Neutrophil (primary cell): ENCODE measurements at regions not wholly inside any gene's neighbourhood (a gene's known extent, or its start where the extent isn't known, plus 50 kb on each side); places are given as distances from the start of the nearest gene placed in this dataset.

Experiments
- H3K27ac ChIP-seq: fragments of 200-600 bp; sonication (generic); 2 replicates; pipeline ENCODE4 v1.5.1; 2016; ENCODE audit warnings: mild to moderate bottlenecking, moderate library complexity
- H3K27me3 ChIP-seq: fragments of 200-600 bp; sonication (generic); 2 replicates; pipeline ENCODE4 v1.6.0; 2016; ENCODE audit warnings: mild to moderate bottlenecking
- H3K36me3 ChIP-seq: fragments of 200-600 bp; sonication (generic); 2 replicates; pipeline ENCODE4 v1.5.1; 2017
- H3K4me1 ChIP-seq, 2 experiments: fragments of 200-600 bp in 1 of 2; sonication (generic) in 1 of 2; 1 replicate in 1 of 2; 2 replicates in 1 of 2; pipeline versions ENCODE4 v1.5.1 to v1.6.1; 2013 to 2016; ENCODE audit warnings: low read depth in 1 of 2, low read length in 1 of 2, mild to moderate bottlenecking in 1 of 2, moderate library complexity in 1 of 2; ENCODE audit not compliant: control insufficient read depth in 1 of 2, insufficient read depth in 1 of 2
- H3K4me3 ChIP-seq, 2 experiments: fragments of 200-600 bp in 1 of 2; sonication (generic) in 1 of 2; 1 replicate in 1 of 2; 2 replicates in 1 of 2; pipeline ENCODE4 v1.5.1; 2013 to 2016; ENCODE audit warnings: low read depth in 1 of 2, low read length in 1 of 2, mild to moderate bottlenecking in 1 of 2, moderate library complexity in 1 of 2
- H3K9me3 ChIP-seq: fragments of 200-600 bp; sonication (generic); 2 replicates; pipeline ENCODE4 v1.5.1; 2016
- CTCF ChIP-seq: fragments of 200-600 bp; sonication (generic); IDR thresholded peaks from 2 replicates; pipeline ENCODE4 v1.5.1; 2016; ENCODE audit warnings: antibody characterized with exemption

GRCh38 chr16:35533683-35534082, 2074.3 kb downstream of the TP53TG3F start:
- Histone ChIP-seq H3K27ac (no peak overlapping the region), H3K27me3 (no peaks in the 10 kb centered on the region), H3K4me1 (no peaks in the 10 kb centered on the region), H3K4me3 (no peak overlapping the region), H3K36me3 (no peaks in the 10 kb centered on the region), H3K9me3 (no peaks in the 10 kb centered on the region)
- TF ChIP-seq CTCF: no peak

- Histone ChIP-seq H3K4me3 (no peak overlapping the region), H3K9me3 (no peaks in the 10 kb centered on the region), H3K27me3 (no peaks in the 10 kb centered on the region), H3K4me1 (no peaks in the 10 kb centered on the region), H3K36me3 (no peaks in the 10 kb centered on the region), H3K27ac (no peak overlapping the region)
- no peak for TF ChIP-seq CTCF
Observed at GRCh38 chr16:35543486-35543885, 2084.1 kb downstream of the TP53TG3F start.

GRCh38 chr16:35552763-35553162, 2093.4 kb downstream of the TP53TG3F start:
- no peaks in the 10 kb centered on the region for H3K27me3 ChIP-seq
- no peak for TF ChIP-seq CTCF

GRCh38 chr16:35557731-35558130, 2098.3 kb downstream of the TP53TG3F start:
- Histone ChIP-seq H3K36me3 (no peaks in the 10 kb centered on the region), H3K27me3 (no peaks in the 10 kb centered on the region), H3K9me3 (no peaks in the 10 kb centered on the region), H3K4me1 (no peaks in the 10 kb centered on the region), H3K27ac (no peak overlapping the region), H3K4me3 (no peak overlapping the region)
- no peak for TF ChIP-seq CTCF

More at GRCh38 chr16:35552763-35553162, 2093.4 kb downstream of the TP53TG3F start:
- H3K36me3 ChIP-seq: no peaks in the 10 kb centered on the region
- no peaks in the 10 kb centered on the region for H3K9me3 ChIP-seq
- H3K27ac ChIP-seq: no peak overlapping the region
- H3K4me3 ChIP-seq: no peak overlapping the region
- no peaks in the 10 kb centered on the region for H3K4me1 ChIP-seq

GRCh38 chr16:35559911-35560636, 2100.7 kb downstream of the TP53TG3F start:
- Histone ChIP-seq H3K4me1 (no peaks in the 10 kb centered on the region), H3K36me3 (no peaks in the 10 kb centered on the region), H3K27ac (no peak overlapping the region), H3K4me3 (no peak overlapping the region), H3K9me3 (no peaks in the 10 kb centered on the region), H3K27me3 (no peaks in the 10 kb centered on the region)
- no peak for TF ChIP-seq CTCF

GRCh38 chr16:35560637-35560984, 2101.2 kb downstream of the TP53TG3F start:
- H3K27me3 ChIP-seq: no peaks in the 10 kb centered on the region
- H3K4me3 ChIP-seq: no peak overlapping the region
- no peak for TF ChIP-seq CTCF
- no peaks in the 10 kb centered on the region for H3K4me1 ChIP-seq
- H3K27ac ChIP-seq: no peak overlapping the region
- H3K36me3 ChIP-seq: no peaks in the 10 kb centered on the region
- H3K9me3 ChIP-seq: no peaks in the 10 kb centered on the region
